Mucosa of rectum (tissue), 2 donors: ENCODE measurements at regions not wholly inside any gene's neighbourhood (a gene's known extent, or its start where the extent isn't known, plus 50 kb on each side); places are given as distances from the start of the nearest gene placed in this dataset.

Experiments
- H3K27ac ChIP-seq, 2 donors: one replicate each; pipeline ENCODE4 v1.7.0; 2013; ENCODE audit warnings: inconsistent platforms in 2 of 2, low read depth in 2 of 2, low read length in 2 of 2
- H3K27me3 ChIP-seq, 2 donors: one replicate each; pipeline ENCODE4 v1.7.0; 2013; ENCODE audit warnings: low read length in 2 of 2; ENCODE audit not compliant: control insufficient read depth in 2 of 2, insufficient read depth in 2 of 2
- H3K36me3 ChIP-seq, 2 donors: one replicate each; pipeline ENCODE4 v1.7.0; 2013; ENCODE audit warnings: low read length in 2 of 2; ENCODE audit not compliant: control insufficient read depth in 2 of 2, insufficient read depth in 2 of 2
- H3K4me1 ChIP-seq, 2 donors: one replicate each; pipeline ENCODE4 v1.7.0; 2013; ENCODE audit warnings: low read length in 2 of 2, mild to moderate bottlenecking in 1 of 2; ENCODE audit not compliant: control insufficient read depth in 2 of 2, insufficient read depth in 2 of 2
- H3K4me3 ChIP-seq, 2 donors: one replicate each; pipeline ENCODE4 v1.7.0; 2013; ENCODE audit warnings: low read length in 2 of 2
- H3K9ac ChIP-seq, 2 donors: one replicate each; pipeline ENCODE4 v1.7.0; 2013; ENCODE audit warnings: low read length in 2 of 2, low read depth in 1 of 2, mild to moderate bottlenecking in 1 of 2
- H3K9me3 ChIP-seq, 2 donors: one replicate each; pipeline ENCODE4 v1.7.0; 2013; ENCODE audit warnings: low read length in 2 of 2; ENCODE audit not compliant: control insufficient read depth in 2 of 2
- donor health status: healthy.
- donor health status: Normal muscosa, but diverticular disease.

GRCh38 chrX:10904220-10904619, 206.9 kb upstream of the HCCS start:
- Histone ChIP-seq H3K27me3 (no peaks in the 10 kb centered on the region), H3K4me3 (no peak overlapping the region), H3K9ac (no peak overlapping the region), H3K36me3 (no peaks in the 10 kb centered on the region), H3K9me3 (no peaks in the 10 kb centered on the region), H3K4me1 (no peaks in the 10 kb centered on the region), H3K27ac (no peak overlapping the region)

GRCh38 chrX:10906866-10907265, 204.3 kb upstream of the HCCS start:
- H3K4me1 ChIP-seq, result no peaks in the 10 kb centered on the region
- no peak overlapping the region for H3K27ac ChIP-seq
- H3K9ac ChIP-seq, result no peak overlapping the region
- H3K4me3 ChIP-seq, result no peak overlapping the region
- no peaks in the 10 kb centered on the region for H3K27me3 ChIP-seq
- no peaks in the 10 kb centered on the region for H3K9me3 ChIP-seq
- H3K36me3 ChIP-seq, result no peaks in the 10 kb centered on the region

GRCh38 chrX:10922159-10922558, 189.0 kb upstream of the HCCS start:
- H3K4me1 ChIP-seq, result no peaks in the 10 kb centered on the region
- no peak overlapping the region for H3K9ac ChIP-seq
- no peaks in the 10 kb centered on the region for H3K36me3 ChIP-seq
- no peak overlapping the region for H3K4me3 ChIP-seq
- no peaks in the 10 kb centered on the region for H3K9me3 ChIP-seq
- no peaks in the 10 kb centered on the region for H3K27me3 ChIP-seq
- H3K27ac ChIP-seq, result no peak overlapping the region

- Histone ChIP-seq H3K4me1 (no peaks in the 10 kb centered on the region), H3K27ac (no peak overlapping the region), H3K36me3 (no peaks in the 10 kb centered on the region), H3K9me3 (no peaks in the 10 kb centered on the region), H3K4me3 (no peak overlapping the region), H3K27me3 (no peaks in the 10 kb centered on the region), H3K9ac (no peak overlapping the region)
Measured at GRCh38 chrX:10922835-10923234, 188.3 kb upstream of the HCCS start.

GRCh38 chrX:10923466-10923865, 187.7 kb upstream of the HCCS start:
- no peaks in the 10 kb centered on the region for H3K36me3 ChIP-seq
- no peak overlapping the region for H3K4me3 ChIP-seq
- H3K4me1 ChIP-seq, result no peaks in the 10 kb centered on the region
- no peak overlapping the region for H3K9ac ChIP-seq
- H3K27ac ChIP-seq, result no peak overlapping the region
- no peaks in the 10 kb centered on the region for H3K9me3 ChIP-seq
- no peaks in the 10 kb centered on the region for H3K27me3 ChIP-seq

- Histone ChIP-seq H3K4me3 (no peak overlapping the region), H3K9ac (no peak overlapping the region), H3K27me3 (no peaks in the 10 kb centered on the region), H3K9me3 (no peaks in the 10 kb centered on the region), H3K36me3 (no peaks in the 10 kb centered on the region), H3K27ac (no peak overlapping the region), H3K4me1 (no peaks in the 10 kb centered on the region)
Measured at GRCh38 chrX:10926404-10926803, 184.7 kb upstream of the HCCS start.

GRCh38 chrX:10926891-10927290, 184.2 kb upstream of the HCCS start:
- Histone ChIP-seq H3K9ac (no peak overlapping the region), H3K4me1 (no peaks in the 10 kb centered on the region), H3K36me3 (no peaks in the 10 kb centered on the region), H3K9me3 (no peaks in the 10 kb centered on the region), H3K27me3 (no peaks in the 10 kb centered on the region), H3K27ac (no peak overlapping the region), H3K4me3 (no peak overlapping the region)

DNA sequence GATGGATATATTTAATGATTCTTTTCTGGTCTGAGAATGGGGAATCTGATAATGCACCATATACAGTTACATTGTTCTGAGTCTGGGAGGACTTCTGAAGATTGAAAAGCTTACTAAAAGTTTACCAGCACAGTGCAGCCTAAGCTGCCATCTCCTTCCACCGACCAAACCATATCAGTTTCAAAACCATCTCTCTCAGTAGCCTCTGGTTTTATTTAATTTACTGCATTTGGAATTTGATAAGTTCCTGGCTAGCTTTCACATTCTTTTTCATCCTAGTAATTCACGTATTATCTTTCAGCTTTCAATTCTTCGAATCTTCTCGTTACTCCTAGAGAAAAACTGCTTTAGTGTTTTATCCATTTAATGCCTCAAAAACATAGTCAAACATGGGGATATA, 181.4 kb upstream of the HCCS start:
- no peaks in the 10 kb centered on the region for H3K4me1 ChIP-seq
- H3K9ac ChIP-seq, result no peak overlapping the region
- no peaks in the 10 kb centered on the region for H3K27me3 ChIP-seq
- no peak overlapping the region for H3K27ac ChIP-seq
- no peaks in the 10 kb centered on the region for H3K36me3 ChIP-seq
- no peaks in the 10 kb centered on the region for H3K9me3 ChIP-seq
- no peak overlapping the region for H3K4me3 ChIP-seq

DNA sequence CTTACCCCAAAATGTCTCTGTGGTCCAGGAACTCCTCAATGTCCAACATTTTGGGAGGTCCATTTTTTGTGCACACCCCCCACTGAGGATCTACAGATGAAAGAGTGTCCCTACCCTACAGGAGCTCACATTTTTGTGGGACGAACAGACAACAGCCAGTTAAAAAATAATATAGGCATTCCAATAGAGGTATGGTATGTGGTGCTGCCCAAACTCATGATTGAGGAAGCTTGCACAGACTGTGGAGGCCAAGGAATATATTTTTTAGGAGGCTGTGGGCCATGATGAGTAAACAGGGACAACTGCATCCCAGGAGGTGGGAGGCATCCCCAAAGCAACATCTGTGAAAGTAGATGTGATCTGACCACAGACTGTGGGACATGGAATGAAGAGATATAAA, 181.0 kb upstream of the HCCS start:
- H3K9me3 ChIP-seq, result no peaks in the 10 kb centered on the region
- H3K9ac ChIP-seq, result no peak overlapping the region
- no peaks in the 10 kb centered on the region for H3K4me1 ChIP-seq

GRCh38 chrX:10931976-10932375, 179.2 kb upstream of the HCCS start:
- no peaks in the 10 kb centered on the region for H3K36me3 ChIP-seq
- H3K9ac ChIP-seq, result no peak overlapping the region
- no peak overlapping the region for H3K27ac ChIP-seq
- no peaks in the 10 kb centered on the region for H3K27me3 ChIP-seq
- no peaks in the 10 kb centered on the region for H3K9me3 ChIP-seq
- no peak overlapping the region for H3K4me3 ChIP-seq
- H3K4me1 ChIP-seq, result no peaks in the 10 kb centered on the region

More for the DNA sequence above, 181.0 kb upstream of the HCCS start:
- H3K36me3 ChIP-seq, result no peaks in the 10 kb centered on the region
- H3K4me3 ChIP-seq, result no peak overlapping the region
- no peaks in the 10 kb centered on the region for H3K27me3 ChIP-seq
- no peak overlapping the region for H3K27ac ChIP-seq

DNA sequence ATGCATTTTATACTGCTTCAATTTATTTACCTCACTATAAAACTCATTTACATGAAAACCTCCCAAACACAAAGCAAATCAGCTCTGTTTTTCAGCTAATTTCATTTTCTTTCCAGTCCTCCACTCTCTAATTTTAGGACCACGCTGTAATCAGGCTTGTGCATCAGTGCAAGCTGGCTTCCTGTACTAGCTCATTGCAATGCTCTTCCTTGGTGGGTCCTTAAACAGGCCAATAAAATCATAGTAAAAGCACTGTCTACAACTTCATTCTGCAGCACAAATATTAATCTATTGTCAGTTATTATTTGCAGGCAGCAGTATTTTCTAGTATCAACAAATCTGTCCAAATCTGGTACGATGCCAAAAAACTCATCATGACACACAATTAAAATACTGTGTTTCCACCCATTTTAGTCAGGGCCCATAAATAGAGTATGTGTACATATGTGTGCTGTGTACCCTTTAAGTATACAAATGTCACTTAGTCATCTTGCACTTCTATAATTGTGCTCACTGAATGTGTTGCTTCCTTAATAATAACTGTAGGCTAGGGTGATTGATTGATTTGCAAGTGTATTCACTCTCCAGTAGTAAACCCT, 178.2 kb upstream of the HCCS start:
- H3K4me1 ChIP-seq, result no peaks in the 10 kb centered on the region
- no peaks in the 10 kb centered on the region for H3K9me3 ChIP-seq
- no peaks in the 10 kb centered on the region for H3K27me3 ChIP-seq
- no peaks in the 10 kb centered on the region for H3K36me3 ChIP-seq
- no peak overlapping the region for H3K4me3 ChIP-seq
- no peak overlapping the region for H3K9ac ChIP-seq
- no peak overlapping the region for H3K27ac ChIP-seq
